ENCODE measurements at regions not wholly inside any gene's neighbourhood (a gene's known extent, or its start where the extent isn't known, plus 50 kb on each side); places are given as distances from the start of the nearest gene placed in this dataset.

DNA sequence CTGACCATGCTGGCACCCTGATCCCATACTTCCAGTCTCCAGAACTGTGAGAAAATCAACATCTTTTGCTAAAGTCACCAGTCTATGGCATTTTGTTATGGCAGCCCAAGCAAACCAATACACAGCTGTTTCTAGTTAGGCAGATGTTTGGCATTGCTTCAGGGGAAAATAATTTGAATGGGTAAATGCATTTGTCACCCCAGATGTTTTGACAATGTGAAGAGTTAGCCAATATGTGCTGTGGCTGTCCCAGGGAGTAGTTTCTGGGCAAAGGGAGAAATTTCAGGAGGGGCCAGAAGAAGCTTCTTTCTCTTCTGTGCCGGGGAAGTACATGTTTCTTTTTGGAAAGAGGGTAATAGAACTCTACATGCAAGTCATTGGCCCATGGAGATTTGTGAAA, 619.0 kb downstream of the SLC4A3 start:
- H3K9ac ChIP-seq (ENCODE audit: low read length in 3 of 3): no peak overlapping the region
- H3K36me3 ChIP-seq (ENCODE audit: control insufficient read depth in 2 of 3, insufficient read depth in 3 of 3, low read length in 3 of 3): no peaks in the 10 kb centered on the region
- H3K27me3 ChIP-seq (ENCODE audit: control insufficient read depth, insufficient read depth, low read length): no peaks in the 10 kb centered on the region
- no peak overlapping the region for H3K4me3 ChIP-seq (ENCODE audit: low read length in 3 of 3)
- TF ChIP-seq, protein P1, sequence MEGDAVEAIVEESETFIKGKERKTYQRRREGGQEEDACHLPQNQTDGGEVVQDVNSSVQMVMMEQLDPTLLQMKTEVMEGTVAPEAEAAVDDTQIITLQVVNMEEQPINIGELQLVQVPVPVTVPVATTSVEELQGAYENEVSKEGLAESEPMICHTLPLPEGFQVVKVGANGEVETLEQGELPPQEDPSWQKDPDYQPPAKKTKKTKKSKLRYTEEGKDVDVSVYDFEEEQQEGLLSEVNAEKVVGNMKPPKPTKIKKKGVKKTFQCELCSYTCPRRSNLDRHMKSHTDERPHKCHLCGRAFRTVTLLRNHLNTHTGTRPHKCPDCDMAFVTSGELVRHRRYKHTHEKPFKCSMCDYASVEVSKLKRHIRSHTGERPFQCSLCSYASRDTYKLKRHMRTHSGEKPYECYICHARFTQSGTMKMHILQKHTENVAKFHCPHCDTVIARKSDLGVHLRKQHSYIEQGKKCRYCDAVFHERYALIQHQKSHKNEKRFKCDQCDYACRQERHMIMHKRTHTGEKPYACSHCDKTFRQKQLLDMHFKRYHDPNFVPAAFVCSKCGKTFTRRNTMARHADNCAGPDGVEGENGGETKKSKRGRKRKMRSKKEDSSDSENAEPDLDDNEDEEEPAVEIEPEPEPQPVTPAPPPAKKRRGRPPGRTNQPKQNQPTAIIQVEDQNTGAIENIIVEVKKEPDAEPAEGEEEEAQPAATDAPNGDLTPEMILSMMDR (IDR thresholded peaks at IDR 0.05; ENCODE audit: borderline replicate concordance, extremely low read depth, insufficient read depth): no peak
- intact Hi-C loops (cut with DNase I): no loop called here
- H3K9me3 ChIP-seq (ENCODE audit: control insufficient read depth in 2 of 3, insufficient read depth in 1 of 3, low read length in 3 of 3): no peaks in the 10 kb centered on the region
- FAIRE-seq: no peak
- no peak overlapping the region for H3K27ac ChIP-seq (ENCODE audit: low read depth in 2 of 2, low read length in 2 of 2)
- DNase-seq: no peak
- no peaks in the 10 kb centered on the region for H3K4me1 ChIP-seq (ENCODE audit: control insufficient read depth in 2 of 3, insufficient read depth in 2 of 3, low read depth in 1 of 3, low read length in 3 of 3)

DNA sequence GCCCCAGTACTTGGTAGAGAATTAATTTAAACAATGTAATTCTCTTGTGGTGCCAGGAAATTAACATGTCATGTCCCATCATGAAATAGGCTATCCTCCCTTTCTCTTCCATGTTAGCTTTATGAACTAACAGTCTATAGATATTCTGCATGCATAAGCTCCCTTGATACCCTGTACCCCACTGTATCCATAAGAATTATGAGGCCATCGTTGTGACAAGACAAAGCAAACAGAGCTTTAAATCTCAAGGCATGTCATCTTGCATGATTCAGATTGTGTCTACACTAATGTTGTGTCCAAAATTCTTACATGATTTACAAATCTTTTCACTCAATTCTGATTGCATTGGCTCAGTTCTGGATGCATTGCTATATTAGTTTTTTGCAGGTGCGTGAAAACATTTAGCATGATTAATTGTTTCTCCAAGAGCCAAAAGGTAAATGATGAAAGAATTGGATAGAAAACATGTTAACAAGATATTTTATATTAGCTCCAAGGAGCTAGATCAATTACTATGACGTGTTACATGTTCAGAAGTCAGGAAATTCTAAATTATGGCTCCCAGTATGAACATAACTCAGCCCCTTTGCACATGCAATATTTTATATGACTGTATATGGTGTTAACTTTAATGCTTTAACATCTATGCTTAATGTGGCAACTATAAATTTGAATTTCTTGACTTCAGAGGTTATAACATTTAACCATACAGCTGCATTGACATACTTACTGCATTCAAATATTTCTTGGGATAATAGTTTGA, 620.3 kb downstream of the SLC4A3 start:
- FAIRE-seq (no peak), DNase-seq (no peak)
- Histone ChIP-seq H3K36me3 (ENCODE audit: control insufficient read depth in 2 of 3, insufficient read depth in 3 of 3, low read length in 3 of 3) (no peaks in the 10 kb centered on the region), H3K9ac (ENCODE audit: low read length in 3 of 3) (no peak overlapping the region), H3K9me3 (ENCODE audit: control insufficient read depth in 2 of 3, insufficient read depth in 1 of 3, low read length in 3 of 3) (no peaks in the 10 kb centered on the region), H3K27ac (ENCODE audit: low read depth in 2 of 2, low read length in 2 of 2) (no peak overlapping the region), H3K4me1 (ENCODE audit: control insufficient read depth in 2 of 3, insufficient read depth in 2 of 3, low read depth in 1 of 3, low read length in 3 of 3) (no peaks in the 10 kb centered on the region), H3K27me3 (ENCODE audit: control insufficient read depth, insufficient read depth, low read length) (no peaks in the 10 kb centered on the region), H3K4me3 (ENCODE audit: low read length in 3 of 3) (no peak overlapping the region)
- intact Hi-C loops (cut with DNase I): no loop called here
- TF ChIP-seq, protein P1 (IDR thresholded peaks at IDR 0.05; ENCODE audit: borderline replicate concordance, extremely low read depth, insufficient read depth): no peak

DNA sequence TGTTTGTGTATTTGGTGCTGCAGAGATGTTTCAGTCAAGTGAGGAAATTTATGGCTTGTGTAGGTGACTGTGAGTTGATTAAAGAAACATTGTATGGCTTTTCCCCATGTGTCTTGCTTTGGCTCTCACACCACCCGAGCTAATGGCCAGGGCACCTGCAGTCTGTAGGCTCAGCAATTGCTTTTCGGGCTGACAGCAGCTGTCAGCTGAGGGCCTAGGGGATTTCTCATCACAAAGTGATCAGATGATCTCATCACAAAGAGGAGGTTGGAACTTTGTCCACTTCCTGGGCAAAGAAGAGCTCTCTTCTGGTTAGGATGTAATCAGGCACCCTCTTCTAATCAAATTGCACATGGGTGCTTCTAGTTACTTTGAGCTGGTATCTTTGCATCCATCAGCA, 632.2 kb downstream of the SLC4A3 start:
- Histone ChIP-seq H3K9me3 (ENCODE audit: control insufficient read depth in 2 of 3, insufficient read depth in 1 of 3, low read length in 3 of 3) (no peaks in the 10 kb centered on the region), H3K4me3 (ENCODE audit: low read length in 3 of 3) (no peak overlapping the region), H3K27ac (ENCODE audit: low read depth in 2 of 2, low read length in 2 of 2) (no peak overlapping the region), H3K4me1 (ENCODE audit: control insufficient read depth in 2 of 3, insufficient read depth in 2 of 3, low read depth in 1 of 3, low read length in 3 of 3) (no peaks in the 10 kb centered on the region), H3K9ac (ENCODE audit: low read length in 3 of 3) (no peak overlapping the region), H3K36me3 (ENCODE audit: control insufficient read depth in 2 of 3, insufficient read depth in 3 of 3, low read length in 3 of 3) (no peaks in the 10 kb centered on the region), H3K27me3 (ENCODE audit: control insufficient read depth, insufficient read depth, low read length) (no peaks in the 10 kb centered on the region)
- FAIRE-seq (no peak), DNase-seq (no peak)
- TF ChIP-seq, protein P1 (IDR thresholded peaks at IDR 0.05; ENCODE audit: borderline replicate concordance, extremely low read depth, insufficient read depth): no peak
- intact Hi-C loops (cut with DNase I): no loop called here

DNA sequence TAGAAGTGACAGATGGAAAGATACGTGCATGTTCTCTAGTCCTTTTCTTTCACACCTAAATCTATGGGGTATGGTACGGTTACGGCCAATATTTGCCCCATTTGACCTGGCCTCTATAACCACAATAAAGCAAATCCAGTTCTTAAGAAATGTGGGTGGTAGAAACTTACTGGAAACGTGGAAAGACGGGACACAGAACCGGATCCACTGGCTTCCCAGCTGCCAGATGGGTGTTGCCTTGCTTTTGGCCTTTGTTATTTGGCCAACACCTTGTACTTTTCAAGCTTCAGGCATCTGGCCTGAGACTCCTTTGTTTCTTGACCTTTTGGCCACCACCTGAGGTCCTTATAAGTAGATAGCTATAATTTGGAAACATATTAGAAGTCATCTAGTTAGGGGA, 635.9 kb downstream of the SLC4A3 start:
- no peak for FAIRE-seq
- intact Hi-C loops (cut with DNase I): no loop called here
- Histone ChIP-seq H3K4me3 (ENCODE audit: low read length in 3 of 3) (no peak overlapping the region), H3K9ac (ENCODE audit: low read length in 3 of 3) (no peak overlapping the region), H3K4me1 (ENCODE audit: control insufficient read depth in 2 of 3, insufficient read depth in 2 of 3, low read depth in 1 of 3, low read length in 3 of 3) (no peaks in the 10 kb centered on the region), H3K9me3 (ENCODE audit: control insufficient read depth in 2 of 3, insufficient read depth in 1 of 3, low read length in 3 of 3) (no peaks in the 10 kb centered on the region), H3K27me3 (ENCODE audit: control insufficient read depth, insufficient read depth, low read length) (no peaks in the 10 kb centered on the region), H3K27ac (ENCODE audit: low read depth in 2 of 2, low read length in 2 of 2) (no peak overlapping the region), H3K36me3 (ENCODE audit: control insufficient read depth in 2 of 3, insufficient read depth in 3 of 3, low read length in 3 of 3) (no peaks in the 10 kb centered on the region)
- no peak for DNase-seq
- TF ChIP-seq, protein P1 (IDR thresholded peaks at IDR 0.05; ENCODE audit: borderline replicate concordance, extremely low read depth, insufficient read depth): no peak

Measured in kidney (tissue), 13 donors.